ENCODE measurements at regions not wholly inside any gene's neighbourhood (a gene's known extent, or its start where the extent isn't known, plus 50 kb on each side); places are given as distances from the start of the nearest gene placed in this dataset.

- no peak for TF ChIP-seq CTCF (IDR thresholded peaks at IDR 0.05; ENCODE audit: low read depth, low read length, missing control alignments)
- H3K4me3 ChIP-seq (ENCODE audit: low read depth, low read length), result no peak overlapping the region
- DNase-seq (ENCODE audit: low read depth), result no peak
Observed at GRCh38 chr6:90911642-90912041, 324.8 kb upstream of the MAP3K7 start.

GRCh38 chr6:90910893-90911292 lies 324.0 kb upstream of the MAP3K7 start:
- DNase-seq (ENCODE audit: low read depth), result no peak
- no peak for TF ChIP-seq CTCF (IDR thresholded peaks at IDR 0.05; ENCODE audit: low read depth, low read length, missing control alignments)
- H3K4me3 ChIP-seq (ENCODE audit: low read depth, low read length), result no peak overlapping the region

- H3K4me3 ChIP-seq (ENCODE audit: low read depth, low read length), result no peak overlapping the region
- no peak for DNase-seq (ENCODE audit: low read depth)
- no peak for TF ChIP-seq CTCF (IDR thresholded peaks at IDR 0.05; ENCODE audit: low read depth, low read length, missing control alignments)
Observed at GRCh38 chr6:90907931-90908655, 321.2 kb upstream of the MAP3K7 start.

- no peak overlapping the region for H3K4me3 ChIP-seq (ENCODE audit: low read depth, low read length)
- no peak for DNase-seq (ENCODE audit: low read depth)
- TF ChIP-seq CTCF (IDR thresholded peaks at IDR 0.05; ENCODE audit: low read depth, low read length, missing control alignments), result no peak
Observed at GRCh38 chr6:90905351-90905750, 318.5 kb upstream of the MAP3K7 start.

GRCh38 chr6:90900034-90900433 lies 313.2 kb upstream of the MAP3K7 start:
- no peak overlapping the region for H3K4me3 ChIP-seq (ENCODE audit: low read depth, low read length)
- TF ChIP-seq CTCF (IDR thresholded peaks at IDR 0.05; ENCODE audit: low read depth, low read length, missing control alignments), result no peak
- no peak for DNase-seq (ENCODE audit: low read depth)

- H3K4me3 ChIP-seq (ENCODE audit: low read depth, low read length), result no peak overlapping the region
- no peak for DNase-seq (ENCODE audit: low read depth)
- no peak for TF ChIP-seq CTCF (IDR thresholded peaks at IDR 0.05; ENCODE audit: low read depth, low read length, missing control alignments)
Observed at GRCh38 chr6:90898763-90899162, 311.9 kb upstream of the MAP3K7 start.

GRCh38 chr6:90896075-90896547 lies 309.2 kb upstream of the MAP3K7 start:
- DNase-seq (ENCODE audit: low read depth), result no peak
- no peak for TF ChIP-seq CTCF (IDR thresholded peaks at IDR 0.05; ENCODE audit: low read depth, low read length, missing control alignments)
- no peak overlapping the region for H3K4me3 ChIP-seq (ENCODE audit: low read depth, low read length)
